ENCODE measurements at regions not wholly inside any gene's neighbourhood (a gene's known extent, or its start where the extent isn't known, plus 50 kb on each side); places are given as distances from the start of the nearest gene placed in this dataset.

DNA sequence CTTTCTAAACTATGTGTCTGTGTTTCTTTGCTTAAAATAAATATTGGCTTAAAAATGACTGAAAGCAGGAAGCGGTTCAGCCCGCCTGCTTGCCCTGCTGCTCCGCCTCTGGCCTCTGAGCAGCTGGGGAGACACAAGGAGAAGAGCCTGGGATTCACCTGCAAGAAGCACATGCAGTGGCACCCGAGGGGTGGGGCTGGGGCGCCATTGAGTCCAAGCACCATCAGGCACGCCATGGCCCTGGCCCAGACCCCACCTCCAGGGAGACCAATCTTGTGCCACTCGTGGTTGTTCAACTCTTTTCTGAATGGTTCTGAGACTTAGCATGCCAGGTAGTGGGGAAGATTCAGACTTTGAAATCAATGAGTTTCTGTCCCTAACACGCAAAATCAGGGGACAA is 495.5 kb upstream of the MYT1L start:
- intact Hi-C loops (cut with micrococcal nuclease; ENCODE audit: unreplicated experiment), result no loop called here

DNA sequence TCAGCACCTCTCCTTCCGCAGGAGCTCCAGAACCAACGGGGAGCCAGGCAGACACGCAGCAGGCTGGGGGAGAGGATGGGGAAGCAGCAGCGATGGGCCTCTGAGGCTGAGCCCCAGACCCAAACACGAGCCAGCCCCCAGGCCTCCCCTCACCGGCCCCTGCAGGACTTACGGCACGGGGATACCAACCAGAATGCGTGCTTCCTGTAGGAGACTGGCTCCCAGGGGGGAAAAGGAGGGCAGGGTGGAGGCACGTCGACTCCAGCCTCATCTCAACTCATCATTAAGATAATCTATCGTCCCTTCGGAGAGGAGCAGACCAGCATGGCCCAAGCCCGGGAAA is 495.1 kb upstream of the MYT1L start:
- peaks cover 8% of the 10 kb centered on the region; the same call in 1 of the 2 replicates for H3K9me3 ChIP-seq (ENCODE audit: low read length)
- intact Hi-C loops (cut with micrococcal nuclease; ENCODE audit: unreplicated experiment), result no loop called here
- no peaks in the 10 kb centered on the region for H3K9me2 ChIP-seq (ENCODE audit: insufficient read depth, low read length)
- no peak for TF ChIP-seq EZH2phosphoT487 (IDR thresholded peaks at IDR 0.05; ENCODE audit: borderline replicate concordance, low read depth, low read length)
- TF ChIP-seq, protein P1, sequence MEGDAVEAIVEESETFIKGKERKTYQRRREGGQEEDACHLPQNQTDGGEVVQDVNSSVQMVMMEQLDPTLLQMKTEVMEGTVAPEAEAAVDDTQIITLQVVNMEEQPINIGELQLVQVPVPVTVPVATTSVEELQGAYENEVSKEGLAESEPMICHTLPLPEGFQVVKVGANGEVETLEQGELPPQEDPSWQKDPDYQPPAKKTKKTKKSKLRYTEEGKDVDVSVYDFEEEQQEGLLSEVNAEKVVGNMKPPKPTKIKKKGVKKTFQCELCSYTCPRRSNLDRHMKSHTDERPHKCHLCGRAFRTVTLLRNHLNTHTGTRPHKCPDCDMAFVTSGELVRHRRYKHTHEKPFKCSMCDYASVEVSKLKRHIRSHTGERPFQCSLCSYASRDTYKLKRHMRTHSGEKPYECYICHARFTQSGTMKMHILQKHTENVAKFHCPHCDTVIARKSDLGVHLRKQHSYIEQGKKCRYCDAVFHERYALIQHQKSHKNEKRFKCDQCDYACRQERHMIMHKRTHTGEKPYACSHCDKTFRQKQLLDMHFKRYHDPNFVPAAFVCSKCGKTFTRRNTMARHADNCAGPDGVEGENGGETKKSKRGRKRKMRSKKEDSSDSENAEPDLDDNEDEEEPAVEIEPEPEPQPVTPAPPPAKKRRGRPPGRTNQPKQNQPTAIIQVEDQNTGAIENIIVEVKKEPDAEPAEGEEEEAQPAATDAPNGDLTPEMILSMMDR (conservative IDR thresholded peaks at IDR 0.05; ENCODE audit: low read length), result no peak
- POLR2A ChIA-PET, result no interaction called here
- no peak for DNase-seq (ENCODE audit: low spot score)
- no peak overlapping the region for H3K4me3 ChIP-seq (ENCODE audit: low read depth, low read length, poor library complexity, severe bottlenecking)
- H3K4me1 ChIP-seq (ENCODE audit: insufficient read depth, low read length, poor library complexity, severe bottlenecking), result no peaks in the 10 kb centered on the region
- CTCF ChIA-PET (ENCODE audit: unreplicated experiment), result no interaction called here
- no peaks in the 10 kb centered on the region for H3K36me3 ChIP-seq (ENCODE audit: insufficient read depth, low read length)
- no peak overlapping the region for H3K4me2 ChIP-seq (ENCODE audit: low read length)
- no peak overlapping the region for H3K27ac ChIP-seq (ENCODE audit: low read depth, low read length, poor library complexity, severe bottlenecking)
- H3K79me2 ChIP-seq (ENCODE audit: insufficient read depth, low read depth, low read length), result no peaks in the 10 kb centered on the region
- H2AFZ ChIP-seq (ENCODE audit: low read length), result no peak overlapping the region
- H4K20me1 ChIP-seq (ENCODE audit: insufficient read depth, low read length), result no peaks in the 10 kb centered on the region
- no TSS peak for BruUV-seq (replicated peaks)

More for the DNA sequence above, 495.5 kb upstream of the MYT1L start:
- Histone ChIP-seq H2AFZ (ENCODE audit: low read length) (no peak overlapping the region), H3K4me2 (ENCODE audit: low read length) (no peak overlapping the region), H3K27ac (ENCODE audit: low read depth, low read length, poor library complexity, severe bottlenecking) (no peak overlapping the region), H4K20me1 (ENCODE audit: insufficient read depth, low read length) (no peaks in the 10 kb centered on the region), H3K79me2 (ENCODE audit: insufficient read depth, low read depth, low read length) (no peaks in the 10 kb centered on the region), H3K4me3 (ENCODE audit: low read depth, low read length, poor library complexity, severe bottlenecking) (no peak overlapping the region), H3K4me1 (ENCODE audit: insufficient read depth, low read length, poor library complexity, severe bottlenecking) (no peaks in the 10 kb centered on the region), H3K36me3 (ENCODE audit: insufficient read depth, low read length) (no peaks in the 10 kb centered on the region), H3K9me2 (ENCODE audit: insufficient read depth, low read length) (no peaks in the 10 kb centered on the region), H3K9me3 (ENCODE audit: low read length) (peaks cover 4% of the 10 kb centered on the region; the same call in 1 of the 2 replicates)
- no TSS peak for BruUV-seq (replicated peaks)
- TF ChIP-seq, protein P1 (conservative IDR thresholded peaks at IDR 0.05; ENCODE audit: low read length), result no peak
- TF ChIP-seq EZH2phosphoT487 (IDR thresholded peaks at IDR 0.05; ENCODE audit: borderline replicate concordance, low read depth, low read length), result no peak
- DNase-seq (ENCODE audit: low spot score), result no peak
- POLR2A ChIA-PET, result no interaction called here
- CTCF ChIA-PET (ENCODE audit: unreplicated experiment), result no interaction called here

DNA sequence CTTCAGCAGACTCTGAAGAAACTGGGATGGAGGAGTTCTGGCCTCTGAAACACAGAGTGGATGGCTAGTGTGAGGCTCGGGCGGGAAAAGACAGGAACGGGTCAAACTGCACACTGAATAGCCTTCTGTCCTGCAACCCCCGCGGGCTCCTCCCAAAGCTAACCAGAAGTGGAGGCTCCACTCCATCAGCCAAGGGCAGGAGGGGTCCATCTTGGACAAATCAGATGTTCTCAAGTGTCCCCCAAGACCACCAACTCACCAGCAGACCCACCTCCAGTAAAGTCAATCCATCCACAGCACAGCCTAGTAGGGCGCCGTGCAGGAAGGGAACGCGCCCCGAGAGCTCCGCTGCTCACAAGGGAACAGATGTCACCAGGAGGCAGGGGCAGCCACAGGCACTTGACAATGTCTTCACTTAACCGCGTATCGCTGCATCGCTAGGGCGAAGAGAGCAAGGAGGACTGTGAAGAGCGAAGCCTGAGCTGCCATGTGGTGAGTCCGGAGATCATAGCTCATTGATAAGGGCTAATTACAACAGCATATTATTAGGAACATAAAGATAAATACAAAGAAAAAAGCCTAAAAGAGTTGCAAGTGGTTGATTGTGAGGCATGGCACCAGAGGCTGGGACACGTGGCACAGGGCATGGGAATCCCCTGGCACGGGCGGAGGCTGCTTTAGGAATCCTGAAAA is 494.6 kb upstream of the MYT1L start:
- Histone ChIP-seq H2AFZ (ENCODE audit: low read length) (no peak overlapping the region), H3K9me2 (ENCODE audit: insufficient read depth, low read length) (no peaks in the 10 kb centered on the region), H3K4me1 (ENCODE audit: insufficient read depth, low read length, poor library complexity, severe bottlenecking) (no peaks in the 10 kb centered on the region), H3K79me2 (ENCODE audit: insufficient read depth, low read depth, low read length) (no peaks in the 10 kb centered on the region), H3K9me3 (ENCODE audit: low read length) (peaks cover 13% of the 10 kb centered on the region; the same call in 1 of the 2 replicates), H3K36me3 (ENCODE audit: insufficient read depth, low read length) (no peaks in the 10 kb centered on the region), H3K4me3 (ENCODE audit: low read depth, low read length, poor library complexity, severe bottlenecking) (no peak overlapping the region), H4K20me1 (ENCODE audit: insufficient read depth, low read length) (no peaks in the 10 kb centered on the region), H3K4me2 (ENCODE audit: low read length) (no peak overlapping the region), H3K27ac (ENCODE audit: low read depth, low read length, poor library complexity, severe bottlenecking) (no peak overlapping the region)
- BruUV-seq (replicated peaks), result no TSS peak
- POLR2A ChIA-PET, result interaction anchor here (0.7 kb wide), 1 partner anchor 339 kb away, joined by 3 read pairs; no protein-coding TSS in a partner anchor
- TF ChIP-seq, protein P1 (conservative IDR thresholded peaks at IDR 0.05; ENCODE audit: low read length), result no peak
- no peak for TF ChIP-seq EZH2phosphoT487 (IDR thresholded peaks at IDR 0.05; ENCODE audit: borderline replicate concordance, low read depth, low read length)
- no peak for DNase-seq (ENCODE audit: low spot score)
- CTCF ChIA-PET (ENCODE audit: unreplicated experiment), result no interaction called here
- intact Hi-C loops (cut with micrococcal nuclease; ENCODE audit: unreplicated experiment), result no loop called here
